Tongue (tissue), 1 donor: ENCODE measurements at regions not wholly inside any gene's neighbourhood (a gene's known extent, or its start where the extent isn't known, plus 50 kb on each side); places are given as distances from the start of the nearest gene placed in this dataset.

ENCODE experiments used
- DNase-seq: peaks from one replicate; pipeline ENCODE4 v3.0.0-alpha.2; 2015

DNA sequence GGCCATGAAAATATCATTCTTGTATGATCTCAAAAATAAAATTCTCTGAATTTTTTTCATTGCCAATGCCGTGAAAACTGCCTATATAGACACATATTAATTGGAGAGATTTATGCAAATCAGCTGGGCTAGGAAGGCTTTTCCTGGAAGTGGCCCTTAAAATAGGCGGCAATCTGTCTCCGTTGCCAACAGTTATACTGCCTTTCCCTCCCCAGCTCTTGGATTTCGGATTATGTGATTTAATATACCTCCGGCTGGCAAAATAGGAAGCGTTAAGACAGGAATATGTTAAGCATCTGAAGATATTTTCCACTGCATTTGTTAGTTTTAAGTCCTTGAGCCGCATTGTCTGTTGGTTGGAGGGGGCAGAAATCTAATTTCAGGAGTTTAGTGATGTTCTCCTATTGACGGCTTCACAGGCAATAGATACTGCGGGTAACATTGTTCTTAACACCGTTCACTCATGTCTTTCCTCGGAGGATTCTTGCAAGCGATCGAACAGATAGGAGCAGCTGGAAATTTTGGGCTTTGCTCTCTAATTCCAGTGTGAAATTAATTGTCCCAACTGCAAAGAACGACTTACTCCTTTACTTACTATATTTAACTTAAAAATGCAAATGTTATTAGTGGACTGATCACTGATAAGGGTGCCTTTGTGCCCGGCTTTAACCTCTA, 113.3 kb downstream of the LINC00237 start:
- DNase-seq, result peak; percentile 32

DNA sequence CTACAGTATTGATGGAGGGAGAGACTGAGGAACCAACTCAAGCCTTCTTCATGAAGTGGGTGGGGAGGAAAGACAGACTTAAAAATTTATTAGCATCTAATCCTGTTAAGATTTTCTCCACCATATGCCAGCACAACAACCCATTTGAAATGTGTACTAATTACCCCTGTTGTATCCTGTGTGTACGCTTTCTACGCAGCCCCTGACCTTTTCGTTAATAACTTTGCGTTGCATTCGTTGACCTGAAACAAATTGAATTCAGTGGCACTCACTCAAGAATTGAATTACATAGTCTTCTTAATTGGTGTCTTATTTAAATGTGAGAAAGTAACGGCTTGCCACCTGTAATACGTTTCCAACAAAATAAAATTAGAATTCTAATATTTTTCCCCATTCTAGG, 113.9 kb downstream of the LINC00237 start:
- no peak for DNase-seq

DNA sequence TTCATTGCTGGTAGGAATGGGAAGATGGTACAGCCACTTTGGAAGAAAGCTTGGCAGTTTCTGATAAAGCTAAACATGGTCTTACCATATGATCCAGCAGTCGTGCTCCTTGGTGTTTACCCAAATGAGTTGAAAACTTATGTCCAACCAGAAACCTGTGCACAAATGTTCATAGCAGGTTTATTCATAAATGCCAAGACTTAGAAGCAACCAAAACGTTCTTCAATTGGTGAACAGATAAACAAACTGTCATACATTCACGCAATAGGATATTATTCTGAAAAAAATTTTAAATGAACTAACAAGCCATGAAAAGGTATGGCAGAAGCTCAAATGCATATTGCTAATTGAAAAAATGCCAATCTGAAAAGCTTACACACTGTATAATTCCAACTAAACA, 117.1 kb downstream of the LINC00237 start:
- DNase-seq, result no peak

DNA sequence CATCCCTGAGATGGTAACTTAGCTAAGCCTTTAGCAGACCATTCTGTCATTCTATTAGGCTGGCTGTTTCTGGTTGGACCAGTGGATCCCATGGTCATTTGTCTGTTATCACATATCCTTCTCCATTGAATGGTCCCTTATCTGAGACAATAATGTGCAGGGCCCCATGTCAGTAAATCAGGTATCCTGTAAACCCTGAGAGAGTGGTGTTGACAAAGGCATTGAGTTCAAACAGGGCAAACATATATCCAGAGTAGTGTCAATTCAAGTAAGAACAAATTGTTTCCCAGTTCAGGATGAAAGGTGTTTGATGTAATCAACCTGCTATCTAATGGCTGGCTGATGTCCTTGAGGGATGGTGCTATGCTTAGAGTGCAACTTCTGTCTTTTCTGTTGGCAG, 126.2 kb downstream of the LINC00237 start:
- DNase-seq, result no peak

DNA sequence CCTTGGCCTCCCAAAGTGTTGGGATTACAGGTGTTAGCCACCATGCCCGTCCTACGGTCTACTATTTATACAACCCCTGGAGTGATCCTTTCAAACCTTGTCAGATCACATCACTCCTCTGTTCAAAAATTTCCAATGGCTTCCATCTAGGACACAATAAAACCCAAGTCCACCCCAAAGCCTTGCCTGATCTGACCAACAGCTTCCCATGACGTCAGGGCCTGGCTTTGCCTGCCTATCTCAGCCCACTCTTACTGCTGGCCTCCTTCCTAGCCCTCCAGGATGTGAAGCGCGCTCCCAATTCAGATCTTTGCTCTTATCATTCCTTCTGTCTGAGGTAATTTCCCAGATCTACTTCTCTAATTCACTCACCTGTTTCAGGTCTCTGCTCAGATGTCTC, 128.4 kb downstream of the LINC00237 start:
- no peak for DNase-seq

DNA sequence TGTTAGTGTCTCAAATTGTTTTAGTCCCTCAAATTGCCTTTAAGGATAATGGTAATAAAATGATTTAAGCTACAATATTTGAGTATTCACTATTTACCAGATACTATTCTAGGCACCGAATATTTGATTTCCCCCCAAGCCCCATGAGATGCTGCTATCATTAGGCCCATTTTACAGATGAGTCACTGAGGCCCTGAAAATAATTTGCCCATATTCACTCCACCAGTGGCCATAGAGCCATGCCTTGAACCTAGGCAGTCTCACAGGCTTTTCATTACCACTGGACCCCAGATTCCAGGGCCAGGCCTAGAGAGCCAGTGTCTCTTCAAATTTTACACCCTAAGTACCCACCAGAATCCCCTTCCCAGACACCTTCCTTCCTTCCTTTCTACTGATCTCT, 133.7 kb downstream of the LINC00237 start:
- no peak for DNase-seq

DNA sequence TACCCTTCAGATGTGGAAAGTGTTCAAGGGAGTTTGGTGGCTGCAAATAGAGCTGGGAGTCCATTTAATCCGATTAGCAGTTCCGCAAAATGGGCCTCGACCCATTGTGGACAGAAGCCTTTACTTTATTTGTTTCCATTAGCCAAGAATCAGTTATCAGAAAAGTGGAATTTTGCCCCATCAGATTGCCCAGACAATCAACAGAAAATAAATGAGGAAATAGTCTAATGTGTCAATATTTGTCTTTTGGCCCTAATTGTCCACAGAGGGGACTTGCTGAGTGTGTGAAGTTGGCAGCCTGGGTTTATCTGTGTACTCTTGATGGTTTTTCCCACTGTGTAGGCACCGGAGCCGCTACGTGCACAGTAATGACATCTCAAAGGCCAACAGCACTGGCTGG, 134.3 kb downstream of the LINC00237 start:
- no peak for DNase-seq

DNA sequence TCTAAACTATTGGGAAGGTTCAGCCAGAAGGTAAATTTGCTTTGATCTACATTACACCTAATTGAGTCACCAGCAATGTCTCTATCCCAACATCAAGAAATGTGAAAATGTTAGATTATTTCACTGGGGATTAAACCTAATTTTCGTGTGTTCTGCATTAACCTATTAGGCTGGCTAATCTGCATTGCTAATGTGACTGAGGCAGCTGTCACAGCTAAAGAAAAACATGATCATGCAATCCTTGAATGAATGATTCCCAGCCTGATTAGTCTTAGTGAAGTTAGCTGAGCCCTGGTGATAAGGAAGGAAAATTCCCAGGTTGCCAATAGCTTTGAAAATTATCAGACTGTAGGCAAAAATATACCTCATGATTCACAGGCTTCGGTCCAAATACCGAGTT, 135.3 kb downstream of the LINC00237 start:
- DNase-seq, result no peak

DNA sequence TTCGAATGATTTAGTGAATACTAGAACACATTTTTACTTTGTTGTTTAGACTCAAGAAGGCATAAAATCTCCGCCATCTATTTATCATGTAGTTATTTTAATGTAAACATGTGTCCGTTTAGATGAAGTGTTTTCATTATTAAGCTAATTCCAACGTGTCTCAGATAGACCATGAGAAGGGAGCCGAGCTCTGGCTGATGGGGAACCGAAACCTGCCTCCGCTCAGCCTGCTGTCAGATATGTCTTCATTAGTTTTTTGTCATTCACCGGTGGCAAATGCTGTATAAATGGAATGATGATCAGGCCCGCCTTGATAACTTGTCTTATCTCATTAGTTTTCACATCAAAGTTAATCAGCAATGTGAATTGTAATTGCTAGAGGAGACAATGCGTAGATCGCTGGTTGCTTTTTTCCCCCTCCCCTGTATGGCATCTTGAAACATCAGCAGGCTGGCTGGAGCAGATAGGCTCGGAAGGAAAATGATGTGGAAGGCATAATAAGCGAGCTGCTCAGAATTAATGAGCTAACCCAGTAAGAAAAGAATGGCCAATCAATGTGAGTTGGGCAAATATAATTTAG, 136.4 kb downstream of the LINC00237 start:
- no peak for DNase-seq

DNA sequence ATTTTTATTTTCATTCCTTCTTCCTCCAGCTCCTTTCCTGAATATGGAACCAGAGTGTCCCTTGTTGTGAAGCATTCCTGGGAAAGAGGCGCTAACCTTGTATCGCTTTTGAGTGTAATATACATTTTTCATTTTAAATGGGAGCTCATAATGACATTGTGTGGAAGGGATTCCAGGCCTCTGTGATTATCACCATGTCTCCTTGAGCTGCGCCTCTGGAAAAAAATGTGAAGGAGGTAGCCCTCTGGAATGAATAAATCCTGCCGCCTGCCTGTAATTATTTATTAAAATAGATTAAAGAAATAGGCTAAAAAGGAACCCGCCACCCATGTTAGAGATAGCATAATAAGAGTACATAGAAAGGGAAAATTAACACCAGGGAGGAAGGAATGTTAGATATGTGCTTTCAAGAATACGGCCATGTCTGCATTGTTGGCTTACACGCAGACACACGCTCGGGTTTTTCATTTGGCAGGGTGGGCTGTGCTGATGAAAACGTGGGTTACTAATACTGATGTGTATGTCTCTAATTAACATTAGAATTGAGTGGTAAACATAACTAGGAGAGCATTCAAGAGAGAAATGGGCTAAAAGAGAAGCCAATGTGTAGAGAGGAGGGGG, 138.5 kb downstream of the LINC00237 start:
- no peak for DNase-seq

DNA sequence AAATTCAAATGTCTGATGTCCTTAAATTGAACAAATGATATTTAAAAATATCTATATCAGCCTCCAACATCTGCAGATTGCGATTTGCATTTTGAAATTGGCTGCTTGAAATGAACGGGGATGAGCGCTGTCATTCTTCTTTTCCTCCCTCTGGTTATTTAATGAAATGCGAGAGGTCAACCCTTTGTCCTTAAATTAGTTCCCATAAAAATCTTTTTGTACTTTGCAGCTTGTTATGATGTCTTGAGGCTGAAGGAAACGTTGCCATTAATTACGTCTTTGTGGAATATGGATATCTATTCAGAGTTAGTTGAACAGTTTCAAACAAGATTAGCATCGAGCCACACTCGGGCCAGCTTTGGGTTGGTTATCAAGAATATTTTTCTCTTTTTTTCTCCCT, 140.0 kb downstream of the LINC00237 start:
- DNase-seq, result no peak

DNA sequence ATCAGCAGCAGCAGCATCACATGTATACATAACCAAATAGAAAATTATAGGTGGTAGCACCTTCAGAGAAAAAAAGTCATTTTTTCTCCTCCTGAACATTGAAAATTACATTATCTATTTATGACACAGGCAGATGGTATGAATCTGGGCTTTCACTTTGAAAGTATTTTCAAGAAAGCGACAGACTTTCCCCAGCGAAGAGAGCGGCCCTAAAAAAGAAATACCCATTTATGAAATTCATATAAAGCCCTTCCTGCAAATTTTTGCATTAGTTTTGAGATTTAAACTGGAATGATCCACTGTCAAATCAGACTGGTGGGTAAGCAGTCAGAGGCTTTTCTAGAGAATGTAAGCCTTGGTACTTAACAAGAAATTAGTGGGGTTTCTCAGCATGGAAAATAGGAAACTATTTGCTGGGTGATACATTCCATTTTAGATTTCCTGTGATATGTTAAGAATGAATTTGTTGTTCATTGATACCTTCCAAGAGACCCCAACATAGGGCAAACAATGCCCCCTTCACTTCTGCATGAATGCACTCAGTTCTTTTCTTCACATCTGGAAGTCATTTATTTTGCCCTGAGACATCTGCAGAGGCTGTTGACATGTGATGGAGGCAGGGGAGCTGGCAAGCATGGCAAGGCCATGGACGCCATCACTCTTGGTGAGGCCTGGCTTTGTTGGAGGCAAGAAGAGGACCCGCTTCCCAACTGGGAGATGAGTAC, 147.0 kb downstream of the LINC00237 start:
- no peak for DNase-seq

DNA sequence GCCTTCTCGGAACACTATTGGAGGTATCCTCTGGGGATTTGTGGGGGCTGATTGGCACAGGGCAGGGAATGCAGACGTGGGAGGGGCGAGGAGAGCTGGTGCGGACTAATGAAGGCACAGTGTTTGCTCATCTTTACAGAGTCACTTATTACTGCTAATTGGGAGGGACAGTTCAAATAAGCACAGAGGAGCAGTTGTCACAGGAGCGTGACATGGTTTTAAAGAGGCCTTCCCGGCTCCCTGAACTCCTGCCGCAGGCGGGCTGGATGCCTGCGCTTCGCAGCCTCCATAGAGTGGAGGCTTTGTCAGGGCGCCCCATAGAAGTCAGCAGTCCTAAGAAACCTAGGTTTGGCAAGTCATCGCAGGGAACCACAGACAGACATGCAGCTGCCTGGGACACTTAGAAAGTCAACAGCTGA, 149.6 kb downstream of the LINC00237 start:
- peak; percentile 70 for DNase-seq

DNA sequence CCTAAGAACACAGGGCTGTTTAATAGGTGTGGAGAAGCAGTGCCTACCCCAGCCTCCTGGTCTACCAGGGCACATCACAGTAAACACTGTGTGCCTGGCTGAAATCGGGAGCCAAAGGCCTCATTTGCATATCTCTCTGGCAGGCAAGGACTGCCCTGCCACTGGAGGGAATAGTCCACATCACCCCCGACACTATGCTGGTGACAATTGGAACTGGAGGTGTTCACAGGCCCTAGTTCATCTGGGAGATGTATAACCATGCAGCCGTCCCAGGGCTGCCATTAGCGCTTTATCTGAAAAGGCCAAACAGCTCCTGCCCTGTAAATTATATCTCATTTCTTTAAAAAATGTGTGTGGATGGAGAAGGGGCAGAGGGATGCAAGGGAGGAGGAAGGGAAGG, 150.3 kb downstream of the LINC00237 start:
- no peak for DNase-seq

DNA sequence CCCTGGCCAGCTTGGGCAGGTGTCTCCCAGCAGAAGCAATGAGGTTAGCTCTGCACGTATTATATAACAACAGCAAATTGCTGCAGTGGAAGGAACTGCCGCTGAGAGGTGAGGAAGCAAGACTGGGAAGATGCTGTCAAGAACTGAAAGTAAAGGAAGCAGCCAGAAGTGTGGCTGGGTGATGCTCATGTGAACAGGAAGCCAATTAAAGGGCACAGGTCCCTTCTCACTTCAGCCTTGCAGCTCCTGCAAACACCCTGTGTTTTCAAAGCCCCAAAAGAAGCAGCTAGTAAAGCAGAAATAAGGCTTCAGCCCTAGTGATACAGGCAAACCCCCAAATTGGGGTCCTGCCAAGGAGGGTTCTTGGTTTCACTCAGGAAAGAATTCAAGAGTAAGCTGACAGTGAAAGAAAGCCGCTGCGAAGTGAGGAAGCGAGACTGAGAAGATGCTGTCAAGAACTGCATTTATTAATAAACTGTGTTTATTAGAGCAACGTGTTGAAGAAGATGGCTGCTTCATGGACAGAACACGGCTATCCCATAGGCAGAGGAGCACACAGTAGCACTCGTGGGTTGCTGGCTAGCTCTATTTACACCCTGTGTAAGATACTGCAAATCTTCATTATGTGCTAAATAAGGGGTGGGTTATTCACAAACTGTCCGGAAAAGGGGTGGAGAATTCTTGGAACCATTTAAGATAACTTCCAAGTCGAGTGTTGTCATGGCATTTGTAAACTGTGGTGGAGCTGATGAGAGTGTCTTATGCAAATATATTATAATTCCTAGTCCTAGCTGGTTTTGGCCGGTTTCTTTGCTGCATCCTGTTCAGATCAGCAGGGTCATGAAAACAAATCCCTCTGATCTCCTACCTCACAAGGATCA, 152.2 kb downstream of the LINC00237 start:
- peak; percentile 37 for DNase-seq

DNA sequence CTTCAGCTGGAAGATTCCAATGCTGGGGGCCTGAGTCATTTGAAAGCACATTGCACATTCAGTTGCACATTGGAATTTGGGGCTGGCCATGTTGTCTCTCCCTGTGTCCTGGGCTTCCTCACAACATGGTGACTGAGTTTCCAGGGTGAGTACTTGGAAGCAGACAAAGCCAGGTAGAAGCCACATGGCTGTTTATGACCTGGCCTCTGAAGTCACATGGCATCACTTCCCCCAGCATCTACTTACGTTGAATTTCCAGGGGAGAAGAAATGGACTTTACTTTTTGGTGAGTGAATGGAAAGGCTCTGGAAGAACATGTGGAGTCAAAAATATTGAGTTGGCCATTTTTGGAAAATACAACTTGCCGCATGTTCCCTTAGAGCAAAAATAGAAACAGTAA, 155.5 kb downstream of the LINC00237 start:
- no peak for DNase-seq

DNA sequence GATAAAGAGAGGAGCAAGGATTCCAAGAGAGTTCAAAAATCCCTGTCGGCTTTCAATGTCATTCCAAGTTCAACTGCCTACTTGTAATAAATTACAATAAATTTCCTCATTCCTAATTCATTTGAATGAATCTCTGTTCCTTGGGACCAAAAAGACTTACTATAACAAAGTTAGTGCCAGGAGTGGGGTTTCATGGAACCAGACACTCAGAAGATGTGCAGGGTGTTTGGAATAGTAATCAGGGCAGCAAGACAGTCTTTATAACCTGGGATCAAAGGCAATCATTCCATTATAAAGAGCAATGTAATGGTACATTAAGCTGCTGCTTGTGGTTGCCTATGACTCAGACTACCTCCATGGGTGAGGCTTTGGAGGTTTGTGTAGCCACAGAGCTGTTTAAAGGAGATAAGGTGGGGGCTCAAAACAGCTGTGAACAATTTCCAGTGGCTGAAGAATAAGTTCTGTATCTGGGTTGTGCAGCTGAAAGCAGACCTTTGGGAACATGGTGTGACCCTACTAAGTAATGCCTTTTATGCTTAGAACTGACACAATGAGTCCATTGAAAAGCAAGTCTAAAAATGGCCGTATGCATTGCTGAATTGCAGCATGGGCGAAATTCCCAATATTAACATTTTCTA, 159.9 kb downstream of the LINC00237 start:
- DNase-seq, result no peak

DNA sequence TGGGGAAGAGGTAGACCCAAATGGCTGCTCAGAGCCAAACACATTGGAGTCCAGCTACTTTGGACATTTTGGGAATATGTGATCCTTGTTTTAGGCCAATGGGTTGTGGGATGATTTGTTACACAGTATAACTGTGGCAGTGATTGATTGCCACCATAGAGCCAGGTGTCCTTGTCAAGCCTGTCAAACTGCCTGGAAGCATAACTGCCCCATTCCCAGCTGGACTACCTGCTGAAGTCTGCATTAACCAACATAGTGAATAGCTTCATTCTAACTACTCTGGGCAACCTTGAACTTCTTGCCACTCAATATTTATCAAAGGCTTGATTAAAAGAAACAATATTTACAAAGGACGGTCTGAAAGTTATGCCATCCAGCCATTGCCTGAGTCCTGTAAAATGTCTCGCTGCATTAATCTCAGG, 164.7 kb downstream of the LINC00237 start:
- no peak for DNase-seq

DNA sequence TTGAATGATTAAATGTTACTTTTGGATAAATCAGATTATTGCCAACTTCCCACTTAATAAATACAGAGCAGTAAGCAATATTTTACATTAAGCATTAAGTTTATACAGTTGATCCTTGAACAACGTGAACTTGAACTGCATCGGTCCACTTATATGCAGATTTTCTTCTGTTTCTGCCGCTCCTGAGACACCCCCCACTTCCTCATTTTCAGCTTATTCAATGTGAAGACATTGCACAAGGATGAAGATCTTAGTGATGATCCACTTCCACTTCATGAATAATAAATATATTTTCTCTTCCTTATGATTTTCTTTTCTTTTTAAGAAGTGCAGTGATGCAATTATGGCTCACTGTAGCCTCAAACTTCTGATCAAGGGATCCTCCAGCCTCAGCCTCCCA, 167.2 kb downstream of the LINC00237 start:
- DNase-seq, result no peak

DNA sequence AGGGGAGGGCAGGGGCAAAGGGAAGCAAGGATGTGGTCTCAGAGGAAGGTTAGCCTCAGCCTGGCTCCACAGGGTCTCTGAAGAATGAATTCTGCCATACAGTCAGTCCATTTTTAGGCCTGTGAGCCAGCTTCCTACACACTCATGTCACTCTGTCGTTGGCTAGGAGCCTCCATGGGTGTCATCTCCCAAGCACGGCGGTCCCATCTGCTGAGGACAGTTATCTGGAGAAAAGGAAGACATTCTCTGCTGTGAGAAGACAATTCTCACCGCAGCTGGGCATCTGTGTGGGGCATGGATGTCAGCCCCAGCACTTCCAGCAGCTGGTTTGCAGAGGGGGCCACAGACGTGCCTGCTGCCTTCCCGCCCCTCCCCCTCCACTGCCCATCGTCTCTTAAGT, 167.6 kb downstream of the LINC00237 start:
- no peak for DNase-seq

DNA sequence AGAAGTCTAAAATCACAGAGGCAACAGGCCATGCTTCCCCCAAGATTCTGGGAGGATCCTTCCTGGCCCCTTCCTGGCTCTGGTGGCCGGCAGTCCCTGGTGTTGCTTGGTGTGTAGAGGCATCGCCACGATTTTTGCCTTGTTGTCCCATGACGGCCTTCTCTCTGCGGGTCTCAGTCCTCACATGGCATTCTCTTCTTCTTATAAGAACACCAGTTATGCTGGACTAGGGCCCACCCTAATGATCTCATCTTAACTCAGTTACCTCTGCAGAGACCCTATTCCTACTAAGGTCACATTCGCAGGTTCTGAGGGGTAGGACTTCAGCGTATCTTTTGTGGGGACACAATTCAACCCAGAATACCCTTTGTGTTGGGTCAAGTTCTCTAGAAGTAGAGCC, 168.0 kb downstream of the LINC00237 start:
- DNase-seq, result no peak
